GM03348 (cell line): ENCODE measurements at regions not wholly inside any gene's neighbourhood (a gene's known extent, or its start where the extent isn't known, plus 50 kb on each side); places are given as distances from the start of the nearest gene placed in this dataset.
"Not testable (repeated sequence)": the region's sequence is repeated elsewhere in the genome, so short reads cannot be mapped to it uniquely, and the experiment has no call there.

ENCODE experiments used
- DNase-seq: peaks from one replicate; pipeline ENCODE4 v3.0.0; 2012; ENCODE audit warnings: low spot score

GRCh38 chr5:12246036-12246435, 341.8 kb upstream of the CTNND2 start:
- DNase-seq = no peak

DNA sequence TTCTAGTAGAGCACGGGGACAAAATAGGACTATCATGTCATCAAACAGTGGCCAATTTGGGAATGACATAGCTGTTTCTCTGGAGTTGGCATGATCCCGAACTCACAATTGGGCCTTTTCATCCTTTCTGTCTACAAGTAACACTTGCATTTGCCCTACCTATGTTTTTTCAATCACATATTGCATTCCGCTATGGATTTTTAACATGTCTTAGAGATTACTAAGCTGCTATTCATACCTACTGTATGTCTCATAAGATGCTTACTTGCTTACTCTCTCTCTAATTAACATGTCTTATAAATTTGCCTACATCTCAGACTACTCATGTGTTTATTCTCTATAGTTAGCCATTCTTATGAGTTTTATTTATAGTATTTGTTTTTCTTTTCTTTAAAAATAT, 341.2 kb upstream of the CTNND2 start:
- no peak for DNase-seq

- DNase-seq = no peak
Measured at GRCh38 chr5:12242950-12243888, 339.0 kb upstream of the CTNND2 start.

- DNase-seq = no peak
Measured at GRCh38 chr5:12237837-12238575, 333.8 kb upstream of the CTNND2 start.

GRCh38 chr5:12230659-12231058, 326.4 kb upstream of the CTNND2 start:
- no peak for DNase-seq

DNA sequence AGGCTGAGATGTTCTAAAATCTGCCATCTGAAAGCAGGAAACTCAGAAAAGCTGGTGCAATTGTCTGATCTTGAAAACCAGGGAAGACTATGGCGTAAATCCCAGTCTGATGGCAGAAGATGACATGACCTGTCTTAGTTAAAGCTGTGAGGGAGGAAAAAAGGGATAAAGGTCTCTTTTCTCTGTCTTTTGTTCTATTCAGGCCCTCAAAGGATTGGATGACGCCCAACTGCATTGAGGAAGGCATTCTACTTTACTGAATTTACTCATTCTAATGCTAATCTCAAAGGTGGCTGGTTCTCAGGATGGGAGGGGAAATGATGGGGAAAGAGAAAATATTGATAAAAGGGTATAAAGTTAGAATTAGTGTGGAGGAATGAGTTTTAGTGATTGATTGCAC, 312.8 kb upstream of the CTNND2 start:
- no peak for DNase-seq

DNA sequence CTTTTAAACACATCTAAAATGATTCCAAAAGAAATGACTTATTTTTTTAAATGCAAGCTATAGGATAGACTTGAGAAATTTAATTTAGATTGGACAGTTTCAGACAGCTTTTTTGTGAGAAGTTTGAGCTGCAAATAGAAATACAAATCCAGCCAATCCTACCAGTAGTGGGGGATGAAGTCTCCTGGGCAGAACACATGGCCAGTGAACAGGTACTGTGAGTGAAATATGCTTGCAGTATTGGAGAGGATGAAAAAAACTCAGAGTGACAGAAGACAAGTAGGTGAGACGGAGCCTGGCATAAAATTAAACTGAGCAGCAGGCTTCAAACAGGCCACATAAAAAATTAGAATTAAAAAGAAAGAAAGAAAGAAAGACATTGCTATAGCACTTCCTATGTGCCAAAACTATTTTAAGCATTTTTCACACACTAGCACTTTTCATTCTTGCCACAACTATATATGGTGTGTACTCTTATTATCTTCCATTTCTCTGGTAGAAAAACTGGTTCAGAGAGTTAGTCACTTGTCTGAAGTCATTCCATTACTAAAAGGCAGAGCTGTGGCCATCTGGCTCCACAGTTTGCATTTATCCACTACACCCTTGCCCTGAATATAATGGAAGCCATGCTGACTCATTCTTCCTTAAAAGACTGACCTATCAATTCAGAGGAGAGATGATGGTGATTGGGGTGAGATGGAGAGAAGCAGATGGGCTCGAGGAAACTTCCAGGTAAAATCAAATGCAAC, 310.2 kb upstream of the CTNND2 start:
- DNase-seq = no peak

GRCh38 chr5:12208366-12209100, 304.3 kb upstream of the CTNND2 start:
- DNase-seq = no peak

GRCh38 chr5:12204761-12205160, 300.5 kb upstream of the CTNND2 start:
- no peak for DNase-seq

GRCh38 chr5:12193536-12193935, 289.3 kb upstream of the CTNND2 start:
- DNase-seq = no peak

GRCh38 chr5:12183003-12183402, 278.8 kb upstream of the CTNND2 start:
- no peak for DNase-seq

GRCh38 chr5:12177851-12178250, 273.6 kb upstream of the CTNND2 start:
- no peak for DNase-seq

- no peak for DNase-seq
Measured at GRCh38 chr5:12177225-12177624, 273.0 kb upstream of the CTNND2 start.

DNA sequence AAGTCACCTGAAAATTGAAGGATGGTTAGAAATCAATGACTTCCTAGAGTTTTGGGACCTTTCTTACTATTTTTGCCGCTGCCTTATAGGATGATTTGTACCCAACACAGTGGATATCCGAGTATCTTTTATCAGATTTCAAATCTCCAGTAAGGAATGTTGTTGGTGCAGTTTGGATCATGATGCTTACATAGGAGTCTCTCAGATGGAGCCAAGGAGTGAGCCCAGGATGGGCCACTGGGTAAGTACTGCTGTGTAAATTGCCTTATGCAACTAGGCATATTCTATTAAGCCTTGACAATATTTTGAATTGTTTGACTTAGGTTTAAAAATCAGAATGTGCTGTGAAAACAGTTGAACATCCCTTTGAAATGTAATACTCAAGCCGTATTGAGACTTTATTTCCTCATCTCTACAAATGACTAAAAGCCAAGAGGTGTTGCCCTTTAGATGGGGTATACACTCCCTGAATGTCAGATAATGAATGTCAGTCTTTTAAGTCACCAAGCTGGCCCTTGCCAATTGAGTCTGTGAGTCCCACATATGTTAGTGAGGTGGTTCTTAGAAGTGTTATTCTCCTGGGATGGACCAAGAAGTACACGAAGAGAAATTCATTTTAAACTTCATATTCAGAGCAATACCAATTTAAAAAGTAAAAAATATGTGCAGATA, 271.8 kb upstream of the CTNND2 start:
- DNase-seq = no peak

DNA sequence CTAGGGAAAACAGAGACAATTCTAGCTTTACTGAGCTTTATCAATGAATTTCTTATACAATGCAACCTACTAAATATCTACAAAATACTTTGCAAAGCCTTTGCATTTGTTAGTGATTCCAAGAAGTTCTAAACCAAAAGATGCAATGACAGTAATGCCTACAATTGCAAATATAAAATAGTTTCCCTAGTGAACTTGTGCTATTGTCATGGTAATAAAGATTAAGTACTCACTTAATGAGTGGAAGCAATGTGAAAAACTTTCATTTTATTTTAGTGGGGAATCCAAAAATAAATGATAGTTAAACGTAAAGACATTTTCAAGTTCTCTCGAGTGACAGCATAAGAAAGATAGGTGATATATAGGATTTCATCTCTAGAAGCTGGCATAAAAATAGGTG, 270.5 kb upstream of the CTNND2 start:
- DNase-seq = no peak

GRCh38 chr5:12169536-12169935, 265.3 kb upstream of the CTNND2 start:
- no peak for DNase-seq

DNA sequence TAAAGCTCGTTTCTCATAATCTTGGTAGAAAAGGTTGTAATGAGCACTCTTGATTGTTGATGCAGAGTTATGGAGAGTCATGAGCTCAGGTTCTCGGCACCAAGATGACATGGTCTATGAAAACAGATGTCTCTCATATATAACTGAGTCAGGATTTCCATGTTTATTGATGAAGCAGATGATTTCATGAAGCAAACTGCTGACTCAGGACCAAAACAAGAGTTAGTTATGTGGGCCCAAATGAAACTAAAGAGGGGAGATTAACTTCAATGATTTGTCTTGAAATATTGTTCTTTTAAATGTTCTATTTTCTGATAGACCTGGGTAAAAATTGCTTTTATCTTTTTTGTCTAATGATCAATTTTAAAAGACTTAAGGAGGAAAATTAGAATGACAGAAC, 258.6 kb upstream of the CTNND2 start:
- DNase-seq = no peak

DNA sequence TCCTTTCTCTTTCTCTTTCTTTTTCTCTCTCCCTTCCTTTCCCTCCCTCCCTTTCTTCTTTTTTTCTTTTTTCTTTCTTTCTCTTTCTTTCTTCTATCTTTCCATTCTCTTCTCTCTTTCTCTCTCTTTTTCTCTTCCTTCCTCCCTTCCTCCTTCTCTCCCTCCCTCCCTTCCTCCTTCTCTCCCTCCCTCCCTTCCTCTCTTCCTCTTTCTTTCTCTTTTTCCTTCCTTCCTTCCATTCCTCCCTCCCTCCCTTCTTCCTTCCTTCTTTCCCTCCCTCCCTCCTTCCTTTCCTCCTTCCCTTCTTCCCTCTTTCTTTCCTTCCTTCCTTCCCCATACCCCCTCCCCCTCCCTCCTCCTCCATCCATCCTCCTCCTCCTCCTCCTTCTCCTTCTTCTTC, 243.3 kb upstream of the CTNND2 start:
- no peak for DNase-seq

- DNase-seq = no peak
Measured at GRCh38 chr5:12141496-12141895, 237.2 kb upstream of the CTNND2 start.

DNA sequence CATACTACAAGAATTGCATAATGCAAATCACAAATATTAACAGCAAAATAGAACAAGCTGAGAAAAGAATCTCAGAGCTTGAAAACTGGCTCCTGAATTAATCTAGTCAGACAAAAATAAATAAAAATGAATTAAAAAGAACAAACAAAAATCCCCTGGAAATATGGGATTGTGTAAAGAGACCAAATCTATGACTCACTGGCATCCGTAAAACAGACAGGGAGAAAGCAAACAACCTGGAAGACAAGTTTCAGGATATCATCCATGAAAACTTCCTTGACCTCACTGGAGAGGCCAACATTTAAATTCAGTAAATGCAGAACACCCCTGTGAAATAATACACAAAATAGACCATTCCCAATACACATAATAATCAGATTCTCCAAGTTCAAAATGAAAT, 229.3 kb upstream of the CTNND2 start:
- no peak for DNase-seq

- DNase-seq = not testable (repeated sequence)
Measured at GRCh38 chr5:12131020-12131419, 226.8 kb upstream of the CTNND2 start.
